ENCODE measurements at regions not wholly inside any gene's neighbourhood (a gene's known extent, or its start where the extent isn't known, plus 50 kb on each side); places are given as distances from the start of the nearest gene placed in this dataset.

- TF ChIP-seq SMC3 (conservative IDR thresholded peaks at IDR 0.05; ENCODE audit: poor library complexity) (no peak), POLR2AphosphoS5 (IDR thresholded peaks at IDR 0.05) (no peak), REST (IDR thresholded peaks at IDR 0.05; ENCODE audit: borderline replicate concordance) (no peak), CTCF (IDR thresholded peaks at IDR 0.05; ENCODE audit: poor library complexity, severe bottlenecking) (no peak), RAD21 (conservative IDR thresholded peaks at IDR 0.05) (no peak), EZH2 (IDR thresholded peaks at IDR 0.05; ENCODE audit: borderline replicate concordance, insufficient read depth, low read length, poor library complexity, severe bottlenecking) (no peak), MXI1 (conservative IDR thresholded peaks at IDR 0.05; ENCODE audit: poor library complexity, severe bottlenecking) (no peak), TAF1 (IDR thresholded peaks at IDR 0.05; ENCODE audit: low read depth) (no peak), EP300 (conservative IDR thresholded peaks at IDR 0.05; ENCODE audit: poor library complexity, severe bottlenecking) (no peak)
- no peaks in the 10 kb centered on the region for H3K36me3 ChIP-seq (ENCODE audit: insufficient read depth, low read length)
- H3K27ac ChIP-seq (ENCODE audit: low read length), result no peak overlapping the region
- H3F3A ChIP-seq (ENCODE audit: insufficient read depth, low read length, poor library complexity, severe bottlenecking), result no peaks in the 10 kb centered on the region
- H3K4me3 ChIP-seq (ENCODE audit: low read length), result no peak overlapping the region
- H3K9me3 ChIP-seq (ENCODE audit: low read length), result no peaks in the 10 kb centered on the region
- H3K27me3 ChIP-seq (ENCODE audit: insufficient read depth, low read depth, low read length), result no peaks in the 10 kb centered on the region
- no peak overlapping the region for H2AFZ ChIP-seq (ENCODE audit: low read depth, low read length)
- H4K20me1 ChIP-seq (ENCODE audit: insufficient read depth), result no peaks in the 10 kb centered on the region
- H3K79me2 ChIP-seq (replicated peaks; ENCODE audit: insufficient read depth, low read length), result no peaks in the 10 kb centered on the region
- no peak overlapping the region for H3K4me2 ChIP-seq (ENCODE audit: low read length)
- no peak overlapping the region for H3K9ac ChIP-seq (ENCODE audit: low read length)
- no peaks in the 10 kb centered on the region for H3K9me2 ChIP-seq (ENCODE audit: insufficient read depth, low read length)
Measured at GRCh38 chr1:239315631-239316217, 70.6 kb upstream of the CHRM3 start.

GRCh38 chr1:239311331-239311730 is 75.0 kb upstream of the CHRM3 start:
- Histone ChIP-seq H3K79me2 (replicated peaks; ENCODE audit: insufficient read depth, low read length) (no peaks in the 10 kb centered on the region), H3K9ac (ENCODE audit: low read length) (no peak overlapping the region), H3K9me3 (ENCODE audit: low read length) (no peaks in the 10 kb centered on the region), H3K27ac (ENCODE audit: low read length) (no peak overlapping the region), H3F3A (ENCODE audit: insufficient read depth, low read length, poor library complexity, severe bottlenecking) (no peaks in the 10 kb centered on the region), H3K4me2 (ENCODE audit: low read length) (no peak overlapping the region), H3K27me3 (ENCODE audit: insufficient read depth, low read depth, low read length) (no peaks in the 10 kb centered on the region), H3K36me3 (ENCODE audit: insufficient read depth, low read length) (no peaks in the 10 kb centered on the region), H2AFZ (ENCODE audit: low read depth, low read length) (no peak overlapping the region), H3K9me2 (ENCODE audit: insufficient read depth, low read length) (no peaks in the 10 kb centered on the region), H4K20me1 (ENCODE audit: insufficient read depth) (no peaks in the 10 kb centered on the region), H3K4me3 (ENCODE audit: low read length) (no peak overlapping the region)
- no peak for TF ChIP-seq EZH2 (IDR thresholded peaks at IDR 0.05; ENCODE audit: borderline replicate concordance, insufficient read depth, low read length, poor library complexity, severe bottlenecking)
- no peak for TF ChIP-seq SMC3 (conservative IDR thresholded peaks at IDR 0.05; ENCODE audit: poor library complexity)
- no peak for TF ChIP-seq RAD21 (conservative IDR thresholded peaks at IDR 0.05)
- TF ChIP-seq REST (IDR thresholded peaks at IDR 0.05; ENCODE audit: borderline replicate concordance), result no peak
- TF ChIP-seq MXI1 (conservative IDR thresholded peaks at IDR 0.05; ENCODE audit: poor library complexity, severe bottlenecking), result no peak
- no peak for TF ChIP-seq CTCF (IDR thresholded peaks at IDR 0.05; ENCODE audit: poor library complexity, severe bottlenecking)
- no peak for TF ChIP-seq POLR2AphosphoS5 (IDR thresholded peaks at IDR 0.05)
- TF ChIP-seq EP300 (conservative IDR thresholded peaks at IDR 0.05; ENCODE audit: poor library complexity, severe bottlenecking), result no peak
- TF ChIP-seq TAF1 (IDR thresholded peaks at IDR 0.05; ENCODE audit: low read depth), result no peak

All from neural cell (in vitro differentiated cells).